ENCODE measurements at regions not wholly inside any gene's neighbourhood (a gene's known extent, or its start where the extent isn't known, plus 50 kb on each side); places are given as distances from the start of the nearest gene placed in this dataset.

GRCh38 chr9:11374926-11375325, 762.1 kb upstream of the PTPRD start:
- H3K27ac ChIP-seq (ENCODE audit: low read length): no peak overlapping the region
- no peaks in the 10 kb centered on the region for H3K36me3 ChIP-seq (ENCODE audit: insufficient read depth, low read depth, low read length)
- no peaks in the 10 kb centered on the region for H3K27me3 ChIP-seq (ENCODE audit: insufficient read depth, low read length)
- no peaks in the 10 kb centered on the region for H3K9me3 ChIP-seq (ENCODE audit: insufficient read depth, low read depth, low read length)
- no peak overlapping the region for H3K9ac ChIP-seq (ENCODE audit: low read depth, low read length)
- no peaks in the 10 kb centered on the region for H3K4me1 ChIP-seq (ENCODE audit: insufficient read depth, low read length)
- no peak overlapping the region for H3K4me3 ChIP-seq (ENCODE audit: low read length)

- H3K27me3 ChIP-seq (ENCODE audit: insufficient read depth, low read length): no peaks in the 10 kb centered on the region
- H3K27ac ChIP-seq (ENCODE audit: low read length): no peak overlapping the region
- H3K4me1 ChIP-seq (ENCODE audit: insufficient read depth, low read length): no peaks in the 10 kb centered on the region
- no peak overlapping the region for H3K4me3 ChIP-seq (ENCODE audit: low read length)
- H3K36me3 ChIP-seq (ENCODE audit: insufficient read depth, low read depth, low read length): no peaks in the 10 kb centered on the region
- no peak overlapping the region for H3K9ac ChIP-seq (ENCODE audit: low read depth, low read length)
- H3K9me3 ChIP-seq (ENCODE audit: insufficient read depth, low read depth, low read length): peaks cover 45% of the 10 kb centered on the region
Observed at GRCh38 chr9:11402621-11403020, 789.8 kb upstream of the PTPRD start.

GRCh38 chr9:11414241-11414640, 801.4 kb upstream of the PTPRD start:
- Histone ChIP-seq H3K4me3 (ENCODE audit: low read length) (no peak overlapping the region), H3K9ac (ENCODE audit: low read depth, low read length) (no peak overlapping the region), H3K36me3 (ENCODE audit: insufficient read depth, low read depth, low read length) (no peaks in the 10 kb centered on the region), H3K4me1 (ENCODE audit: insufficient read depth, low read length) (no peaks in the 10 kb centered on the region), H3K27ac (ENCODE audit: low read length) (no peak overlapping the region), H3K9me3 (ENCODE audit: insufficient read depth, low read depth, low read length) (no peaks in the 10 kb centered on the region), H3K27me3 (ENCODE audit: insufficient read depth, low read length) (no peaks in the 10 kb centered on the region)

- no peak overlapping the region for H3K27ac ChIP-seq (ENCODE audit: low read length)
- no peak overlapping the region for H3K4me3 ChIP-seq (ENCODE audit: low read length)
- no peaks in the 10 kb centered on the region for H3K27me3 ChIP-seq (ENCODE audit: insufficient read depth, low read length)
- no peaks in the 10 kb centered on the region for H3K9me3 ChIP-seq (ENCODE audit: insufficient read depth, low read depth, low read length)
- no peaks in the 10 kb centered on the region for H3K36me3 ChIP-seq (ENCODE audit: insufficient read depth, low read depth, low read length)
- no peak overlapping the region for H3K9ac ChIP-seq (ENCODE audit: low read depth, low read length)
- H3K4me1 ChIP-seq (ENCODE audit: insufficient read depth, low read length): no peaks in the 10 kb centered on the region
Observed at GRCh38 chr9:11417782-11418181, 805.0 kb upstream of the PTPRD start.

GRCh38 chr9:11431490-11431889, 818.7 kb upstream of the PTPRD start:
- Histone ChIP-seq H3K4me1 (ENCODE audit: insufficient read depth, low read length) (no peaks in the 10 kb centered on the region), H3K9me3 (ENCODE audit: insufficient read depth, low read depth, low read length) (no peaks in the 10 kb centered on the region), H3K27me3 (ENCODE audit: insufficient read depth, low read length) (no peaks in the 10 kb centered on the region), H3K9ac (ENCODE audit: low read depth, low read length) (no peak overlapping the region), H3K36me3 (ENCODE audit: insufficient read depth, low read depth, low read length) (no peaks in the 10 kb centered on the region), H3K4me3 (ENCODE audit: low read length) (no peak overlapping the region), H3K27ac (ENCODE audit: low read length) (no peak overlapping the region)

GRCh38 chr9:11432361-11432760, 819.6 kb upstream of the PTPRD start:
- Histone ChIP-seq H3K27ac (ENCODE audit: low read length) (no peak overlapping the region), H3K4me1 (ENCODE audit: insufficient read depth, low read length) (no peaks in the 10 kb centered on the region), H3K9ac (ENCODE audit: low read depth, low read length) (no peak overlapping the region), H3K4me3 (ENCODE audit: low read length) (no peak overlapping the region), H3K36me3 (ENCODE audit: insufficient read depth, low read depth, low read length) (no peaks in the 10 kb centered on the region), H3K9me3 (ENCODE audit: insufficient read depth, low read depth, low read length) (no peaks in the 10 kb centered on the region), H3K27me3 (ENCODE audit: insufficient read depth, low read length) (no peaks in the 10 kb centered on the region)

- no peak overlapping the region for H3K9ac ChIP-seq (ENCODE audit: low read depth, low read length)
- no peaks in the 10 kb centered on the region for H3K27me3 ChIP-seq (ENCODE audit: insufficient read depth, low read length)
- H3K9me3 ChIP-seq (ENCODE audit: insufficient read depth, low read depth, low read length): no peaks in the 10 kb centered on the region
- no peak overlapping the region for H3K27ac ChIP-seq (ENCODE audit: low read length)
- no peaks in the 10 kb centered on the region for H3K4me1 ChIP-seq (ENCODE audit: insufficient read depth, low read length)
- no peak overlapping the region for H3K4me3 ChIP-seq (ENCODE audit: low read length)
- no peaks in the 10 kb centered on the region for H3K36me3 ChIP-seq (ENCODE audit: insufficient read depth, low read depth, low read length)
Observed at GRCh38 chr9:11443631-11444030, 830.8 kb upstream of the PTPRD start.

- Histone ChIP-seq H3K9me3 (ENCODE audit: insufficient read depth, low read depth, low read length) (no peaks in the 10 kb centered on the region), H3K4me1 (ENCODE audit: insufficient read depth, low read length) (peaks cover 9% of the 10 kb centered on the region; the same call in 1 of the 2 replicates), H3K36me3 (ENCODE audit: insufficient read depth, low read depth, low read length) (no peaks in the 10 kb centered on the region), H3K9ac (ENCODE audit: low read depth, low read length) (no peak overlapping the region), H3K27me3 (ENCODE audit: insufficient read depth, low read length) (no peaks in the 10 kb centered on the region; the same call in 1 of the 2 replicates), H3K27ac (ENCODE audit: low read length) (no peak overlapping the region), H3K4me3 (ENCODE audit: low read length) (no peak overlapping the region)
Observed at GRCh38 chr9:11457825-11458790, 845.3 kb upstream of the PTPRD start.

- Histone ChIP-seq H3K27me3 (ENCODE audit: insufficient read depth, low read length) (no peaks in the 10 kb centered on the region), H3K4me1 (ENCODE audit: insufficient read depth, low read length) (no peaks in the 10 kb centered on the region), H3K9ac (ENCODE audit: low read depth, low read length) (no peak overlapping the region), H3K27ac (ENCODE audit: low read length) (no peak overlapping the region), H3K9me3 (ENCODE audit: insufficient read depth, low read depth, low read length) (peaks cover under 1% of the 10 kb centered on the region; the same call in 1 of the 2 replicates), H3K36me3 (ENCODE audit: insufficient read depth, low read depth, low read length) (no peaks in the 10 kb centered on the region), H3K4me3 (ENCODE audit: low read length) (no peak overlapping the region)
Observed at GRCh38 chr9:11469745-11470144, 856.9 kb upstream of the PTPRD start.

- Histone ChIP-seq H3K4me3 (ENCODE audit: low read length) (no peak overlapping the region), H3K9me3 (ENCODE audit: insufficient read depth, low read depth, low read length) (no peaks in the 10 kb centered on the region), H3K27ac (ENCODE audit: low read length) (no peak overlapping the region), H3K4me1 (ENCODE audit: insufficient read depth, low read length) (no peaks in the 10 kb centered on the region), H3K36me3 (ENCODE audit: insufficient read depth, low read depth, low read length) (no peaks in the 10 kb centered on the region), H3K9ac (ENCODE audit: low read depth, low read length) (no peak overlapping the region), H3K27me3 (ENCODE audit: insufficient read depth, low read length) (no peaks in the 10 kb centered on the region)
Observed at GRCh38 chr9:11471321-11471720, 858.5 kb upstream of the PTPRD start.

- H3K27me3 ChIP-seq (ENCODE audit: insufficient read depth, low read length): no peaks in the 10 kb centered on the region
- no peaks in the 10 kb centered on the region for H3K36me3 ChIP-seq (ENCODE audit: insufficient read depth, low read depth, low read length)
- H3K4me1 ChIP-seq (ENCODE audit: insufficient read depth, low read length): no peaks in the 10 kb centered on the region
- no peak overlapping the region for H3K9ac ChIP-seq (ENCODE audit: low read depth, low read length)
- no peak overlapping the region for H3K4me3 ChIP-seq (ENCODE audit: low read length)
- H3K27ac ChIP-seq (ENCODE audit: low read length): no peak overlapping the region
- no peaks in the 10 kb centered on the region for H3K9me3 ChIP-seq (ENCODE audit: insufficient read depth, low read depth, low read length)
Observed at GRCh38 chr9:11500780-11501179, 888.0 kb upstream of the PTPRD start.

GRCh38 chr9:11506980-11507379, 894.2 kb upstream of the PTPRD start:
- H3K4me1 ChIP-seq (ENCODE audit: insufficient read depth, low read length): no peaks in the 10 kb centered on the region
- H3K4me3 ChIP-seq (ENCODE audit: low read length): no peak overlapping the region
- no peaks in the 10 kb centered on the region for H3K27me3 ChIP-seq (ENCODE audit: insufficient read depth, low read length)

More at GRCh38 chr9:11506980-11507379, 894.2 kb upstream of the PTPRD start:
- H3K36me3 ChIP-seq (ENCODE audit: insufficient read depth, low read depth, low read length): no peaks in the 10 kb centered on the region
- no peak overlapping the region for H3K9ac ChIP-seq (ENCODE audit: low read depth, low read length)
- no peak overlapping the region for H3K27ac ChIP-seq (ENCODE audit: low read length)
- no peaks in the 10 kb centered on the region for H3K9me3 ChIP-seq (ENCODE audit: insufficient read depth, low read depth, low read length)

All from iPS-20b (cell line).